ENCODE measurements at regions not wholly inside any gene's neighbourhood (a gene's known extent, or its start where the extent isn't known, plus 50 kb on each side); places are given as distances from the start of the nearest gene placed in this dataset.

DNA sequence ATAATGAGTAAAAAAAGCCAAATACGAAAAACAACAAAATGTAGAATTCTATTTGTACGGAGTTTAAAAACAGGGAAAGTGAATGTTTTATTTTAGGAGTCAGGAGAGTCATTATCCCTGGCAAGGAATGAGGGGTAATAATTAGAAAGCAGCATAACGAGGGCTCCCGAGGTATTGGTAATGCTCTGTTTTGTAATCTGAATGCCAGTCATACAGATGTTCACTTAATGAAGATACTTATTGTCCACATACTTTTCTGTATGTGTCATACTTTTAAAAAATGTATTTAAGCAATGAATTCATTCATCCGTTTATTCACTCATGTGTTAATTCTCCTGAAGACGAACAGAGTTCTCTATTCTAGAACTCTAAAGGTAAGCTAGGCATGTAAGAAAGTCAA, 87.8 kb upstream of the BMP2K start:
- intact Hi-C loops (cut with DNase I): no loop called here
- no peak for DNase-seq

DNA sequence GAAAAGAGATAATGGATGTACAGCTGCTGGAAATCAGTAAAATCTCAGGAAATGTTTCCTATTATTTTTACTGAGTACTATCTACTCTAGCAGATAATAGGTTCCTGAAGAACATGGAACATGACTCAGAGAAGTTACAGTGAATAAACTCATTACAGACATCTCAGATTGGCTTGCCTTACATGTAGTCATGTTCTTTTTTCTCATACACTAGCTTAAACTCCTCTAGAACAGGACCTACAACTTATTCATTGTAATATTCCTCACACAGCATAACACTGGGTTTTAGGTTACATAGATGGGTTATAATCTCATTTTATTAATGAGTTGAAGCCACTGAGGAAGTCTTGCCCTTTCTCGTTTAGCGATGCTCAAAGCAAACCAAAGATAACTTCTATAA, 86.9 kb upstream of the BMP2K start:
- H3K27ac ChIP-seq: no peak overlapping the region
- intact Hi-C loops (cut with DNase I): no loop called here
- DNase-seq (no peak), ATAC-seq (no peak)
- no peaks in the 10 kb centered on the region for H3K36me3 ChIP-seq
- peaks cover 2 to 44% (median 23%) of the 10 kb centered on the region in 9 donors for H3K4me1 ChIP-seq
- TF ChIP-seq, protein P1, sequence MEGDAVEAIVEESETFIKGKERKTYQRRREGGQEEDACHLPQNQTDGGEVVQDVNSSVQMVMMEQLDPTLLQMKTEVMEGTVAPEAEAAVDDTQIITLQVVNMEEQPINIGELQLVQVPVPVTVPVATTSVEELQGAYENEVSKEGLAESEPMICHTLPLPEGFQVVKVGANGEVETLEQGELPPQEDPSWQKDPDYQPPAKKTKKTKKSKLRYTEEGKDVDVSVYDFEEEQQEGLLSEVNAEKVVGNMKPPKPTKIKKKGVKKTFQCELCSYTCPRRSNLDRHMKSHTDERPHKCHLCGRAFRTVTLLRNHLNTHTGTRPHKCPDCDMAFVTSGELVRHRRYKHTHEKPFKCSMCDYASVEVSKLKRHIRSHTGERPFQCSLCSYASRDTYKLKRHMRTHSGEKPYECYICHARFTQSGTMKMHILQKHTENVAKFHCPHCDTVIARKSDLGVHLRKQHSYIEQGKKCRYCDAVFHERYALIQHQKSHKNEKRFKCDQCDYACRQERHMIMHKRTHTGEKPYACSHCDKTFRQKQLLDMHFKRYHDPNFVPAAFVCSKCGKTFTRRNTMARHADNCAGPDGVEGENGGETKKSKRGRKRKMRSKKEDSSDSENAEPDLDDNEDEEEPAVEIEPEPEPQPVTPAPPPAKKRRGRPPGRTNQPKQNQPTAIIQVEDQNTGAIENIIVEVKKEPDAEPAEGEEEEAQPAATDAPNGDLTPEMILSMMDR (IDR thresholded peaks at IDR 0.05): no peak
- H3K9me3 ChIP-seq: no peaks in the 10 kb centered on the region
- H3K27me3 ChIP-seq: no peaks in the 10 kb centered on the region
- no peak overlapping the region for H3K4me3 ChIP-seq
- 96 to 97% methylated on average over 2 of the region's 2 CpGs for WGBS, 2 donors

More for the DNA sequence above, 87.8 kb upstream of the BMP2K start:
- peaks cover 2 to 46% (median 30%) of the 10 kb centered on the region in 9 donors for H3K4me1 ChIP-seq
- ATAC-seq: no peak
- H3K9me3 ChIP-seq: no peaks in the 10 kb centered on the region
- H3K27ac ChIP-seq: no peak overlapping the region
- no peak overlapping the region for H3K4me3 ChIP-seq
- 71 to 81% methylated on average over 6 of the region's 6 CpGs for WGBS, 2 donors
- H3K27me3 ChIP-seq: no peaks in the 10 kb centered on the region
- TF ChIP-seq, protein P1 (IDR thresholded peaks at IDR 0.05): no peak
- H3K36me3 ChIP-seq: no peaks in the 10 kb centered on the region

DNA sequence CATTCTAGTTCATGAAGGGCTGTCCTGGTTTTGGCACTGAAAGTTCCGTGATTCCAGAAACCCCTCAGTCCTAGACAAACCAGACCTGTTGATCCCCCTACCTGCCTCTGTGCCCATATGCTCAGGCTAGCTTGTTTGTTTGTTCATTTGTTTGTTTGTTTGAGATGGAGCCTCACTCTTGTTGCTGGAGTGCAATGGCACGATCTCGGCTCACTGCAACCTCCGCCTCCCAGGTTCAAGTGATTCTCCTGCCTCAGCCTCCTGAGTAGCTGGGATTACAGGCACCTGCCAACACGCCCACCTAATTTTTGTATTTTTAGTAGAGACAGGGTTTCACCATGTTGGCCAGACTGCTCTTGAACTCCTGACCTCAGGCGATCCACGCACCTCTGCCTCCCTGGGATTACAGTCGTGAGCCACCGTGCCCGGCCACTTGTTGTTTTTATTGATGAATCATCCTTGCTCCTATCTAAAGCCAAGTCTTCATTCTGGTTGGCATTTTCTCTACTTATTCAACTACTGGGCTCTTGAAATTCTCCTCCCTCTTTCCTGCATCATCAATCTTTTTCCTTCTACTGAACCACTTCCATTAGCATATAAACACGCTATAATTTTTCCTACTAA, 86.3 kb upstream of the BMP2K start:
- Histone ChIP-seq H3K36me3 (no peaks in the 10 kb centered on the region), H3K4me3 (no peak overlapping the region), H3K27me3 (no peaks in the 10 kb centered on the region), H3K9me3 (no peaks in the 10 kb centered on the region), H3K4me1 (peaks cover 2 to 39% (median 18%) of the 10 kb centered on the region in 9 donors), H3K27ac (no peak overlapping the region)
- 96% methylated on average over 11 of the region's 11 CpGs for WGBS, 2 donors
- intact Hi-C loops (cut with DNase I): loop anchor here in 2 of 10 donors (5.0 to 10.0 kb wide), 2 partner anchors 42 to 65 kb away; no protein-coding TSS in a partner anchor
- DNase-seq: no peak
- TF ChIP-seq, protein P1 (IDR thresholded peaks at IDR 0.05): no peak
- no peak for ATAC-seq

DNA sequence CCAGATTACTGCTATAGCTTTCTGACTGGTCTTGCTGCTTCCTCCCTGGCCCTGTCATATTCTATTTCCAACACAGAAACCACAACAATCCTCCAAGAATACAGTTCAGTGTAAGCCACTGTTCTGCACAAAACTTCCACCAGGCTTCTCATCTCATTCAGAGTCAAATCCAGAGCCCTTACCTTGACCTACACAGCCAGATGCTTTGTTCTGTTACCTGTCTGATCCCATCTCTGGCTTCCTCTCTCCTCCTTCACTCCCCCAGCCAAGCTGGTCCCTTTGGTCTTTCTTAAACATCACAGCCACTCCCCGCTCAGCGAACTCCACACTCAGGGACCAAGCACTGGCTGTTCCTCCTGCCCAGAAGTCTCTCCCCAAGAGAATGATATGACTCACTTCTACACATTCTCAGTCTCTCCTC, 84.8 kb upstream of the BMP2K start:
- Histone ChIP-seq H3K4me1 (peaks cover 2 to 39% (median 18%) of the 10 kb centered on the region in 9 donors), H3K36me3 (no peaks in the 10 kb centered on the region), H3K9me3 (no peaks in the 10 kb centered on the region), H3K27me3 (no peaks in the 10 kb centered on the region), H3K27ac (peak overlapping the region in 6 of 10 donors; percentile 16 to 61 (median 44)), H3K4me3 (no peak overlapping the region)
- TF ChIP-seq, protein P1 (IDR thresholded peaks at IDR 0.05): no peak
- intact Hi-C loops (cut with DNase I): loop anchor here in 2 of 10 donors (5.0 to 10.0 kb wide), 2 partner anchors 41 to 63 kb away; no protein-coding TSS in a partner anchor
- WGBS, 2 donors: 86 to 89% methylated on average over 2 of the region's 2 CpGs
- peak in 3 of 8 donors; percentile 32 to 38 (median 34) for ATAC-seq
- DNase-seq: no peak

Data from heart right ventricle (tissue), 16 donors.